NCI-H748 (cell line): ENCODE measurements at regions not wholly inside any gene's neighbourhood (a gene's known extent, or its start where the extent isn't known, plus 50 kb on each side); places are given as distances from the start of the nearest gene placed in this dataset.

ENCODE experiments used
- DNase-seq: peaks from one replicate; lab custom pipeline; 2025; ENCODE audit not compliant: unreplicated experiment; lab: John Stamatoyannopoulos, UW

DNA sequence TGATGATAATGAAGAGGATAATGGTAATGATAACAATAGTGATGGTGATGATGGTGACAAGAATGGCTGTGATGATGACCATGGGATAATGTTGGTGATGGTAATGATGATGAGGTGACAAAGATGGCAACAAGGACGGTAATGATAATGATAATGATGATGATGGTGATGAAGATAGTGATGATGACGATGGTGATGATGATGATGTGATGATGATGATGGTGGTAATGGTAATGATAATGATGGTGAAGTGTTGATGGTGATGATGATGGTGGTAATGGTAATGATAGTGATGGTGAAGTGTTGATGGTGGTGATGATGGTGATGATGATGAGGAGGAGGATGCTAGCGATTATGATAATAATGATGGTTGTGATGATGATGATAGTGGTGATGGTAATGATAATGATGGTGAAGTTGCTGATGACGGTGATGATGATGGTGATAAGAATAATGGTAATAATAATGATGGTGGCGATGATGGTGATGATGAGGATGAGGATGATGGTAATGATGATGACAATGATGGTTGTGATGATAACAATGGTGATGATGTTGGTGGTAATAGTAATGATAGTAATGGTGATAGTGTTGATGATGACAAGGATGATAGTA lies 54.7 kb upstream of the OPCML start:
- no peak for DNase-seq

DNA sequence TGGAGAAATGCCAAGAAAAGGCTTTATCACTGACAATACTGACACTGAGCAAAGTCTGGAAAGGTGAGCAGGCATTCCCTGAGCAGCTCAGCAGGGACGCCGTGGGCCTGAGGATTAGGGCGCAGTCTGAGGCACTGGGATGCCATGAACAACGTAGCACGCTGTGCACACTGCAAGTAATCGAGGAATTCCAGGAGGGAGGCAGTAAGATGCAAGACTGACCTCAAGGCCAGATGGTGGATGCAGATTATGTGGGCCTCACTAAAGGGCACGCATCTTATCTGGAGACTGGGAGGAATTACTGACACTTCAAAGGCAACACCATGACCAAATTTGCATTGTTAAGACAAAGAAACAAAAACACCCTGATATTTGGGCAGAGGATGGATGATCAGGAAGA lies 50.4 kb upstream of the OPCML start:
- DNase-seq: no peak

DNA sequence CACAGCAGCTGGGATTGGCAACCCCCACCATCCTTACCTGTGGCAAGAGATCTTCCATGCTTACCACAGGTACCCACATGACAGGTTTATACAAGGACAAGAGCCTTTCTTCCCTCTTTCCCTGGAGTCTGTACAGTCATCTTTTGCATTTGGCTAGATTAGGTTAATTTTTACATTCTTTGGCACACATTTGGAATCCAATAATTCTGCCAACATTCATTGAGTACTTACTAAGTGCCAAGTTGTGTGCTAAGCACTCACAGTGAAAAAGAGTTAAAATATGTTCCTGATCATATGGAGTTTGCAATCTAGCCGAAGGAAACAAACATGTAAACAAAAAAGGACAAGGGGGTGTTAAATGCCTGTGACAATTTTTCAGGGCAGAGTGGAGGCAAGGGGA lies 50.0 kb upstream of the OPCML start:
- DNase-seq: no peak
